Pancreas (tissue), 10 donors: ENCODE measurements at regions not wholly inside any gene's neighbourhood (a gene's known extent, or its start where the extent isn't known, plus 50 kb on each side); places are given as distances from the start of the nearest gene placed in this dataset.

Source experiments
- ATAC-seq, 4 donors: fragments of 200-7000 bp; cut with Tn5 transposase; one replicate each; pipeline versions ENCODE4 v1.8.0 to v1.9.1; 2020; ENCODE audit warnings: mild to moderate bottlenecking in 4 of 4, moderate library complexity in 4 of 4
- DNase-seq, 6 donors: peaks; one replicate each; pipeline ENCODE4 v3.0.0-alpha.2; 2020
- FAIRE-seq: peaks from 2 replicates; lab custom pipeline; 2012; peaks lifted over from hg19 to GRCh38; lab: Jason Lieb, UNC
- H3K27ac ChIP-seq, 4 donors: fragments of 200-600 bp; sonication (generic); 1 replicate in 3 of 4; 2 replicates in 1 of 4; pipeline versions ENCODE4 v1.5.0 to v1.8.0; 2020
- H3K27me3 ChIP-seq, 4 donors: fragments of 200-600 bp; one replicate each; pipeline ENCODE4 v1.8.0; 2021
- H3K36me3 ChIP-seq, 3 donors: fragments of 200-600 bp; sonication (generic) in 1 of 3; one replicate each; pipeline versions ENCODE4 v1.5.0 to v1.8.0; 2020 to 2021
- H3K4me1 ChIP-seq, 3 donors: fragments of 200-600 bp; one replicate each; pipeline ENCODE4 v1.8.0; 2021
- H3K4me3 ChIP-seq, 4 donors: fragments of 200-600 bp; sonication (generic) in 2 of 4; one replicate each; pipeline versions ENCODE4 v1.5.0 to v1.8.0; 2020 to 2021
- H3K9me3 ChIP-seq, 4 donors: fragments of 200-600 bp; one replicate each; pipeline ENCODE4 v1.8.0; 2021
- CTCF ChIP-seq, 4 donors: fragments of 200-600 bp; sonication (generic) in 3 of 4; IDR thresholded peaks; one replicate each; pipeline versions ENCODE4 v1.5.0 to v1.8.0; 2021; ENCODE audit warnings: antibody characterized with exemption in 4 of 4
- WGBS, 2 donors: extraction: QIAGEN DNeasy Blood & Tissue Kit; methylation state at CpG; one replicate each; pipeline ENCODE4 v1.1.7; 2013; 5-methylcytosine and 5-hydroxymethylcytosine counted together
- intact Hi-C, 3 donors: fragments of 100-400 bp; cut with DNase I; formaldehyde crosslinking; loops; one replicate each; pipeline versions ENCODE4 v1.11.1 to v1.14.2; 2022
- donor health status: healthy with polysubstance abuse.
- donor health status: DM: no; HTN: no; CAD: no; lungs with moderate emphysema.
- donor health status: DM: no; HTN: no; CAD: no.
- donor health status: control.
- donor health status: control.
- donor health status: Bipolar disorder and iron deficiency.
- donor health status: DM: yes; HTN: yes; CAD: no.
- donor health status: DM: no; HTN: no; CAD: no.
- donor health status: DM: no; HTN: no; CAD: no.
- donor health status: DM: yes; HTN: yes; CAD: no.

GRCh38 chr1:234760303-234760723 is 150.3 kb upstream of the IRF2BP2 start:
- FAIRE-seq = no peak

GRCh38 chr1:234759888-234760287 is 149.9 kb upstream of the IRF2BP2 start:
- DNase-seq (no peak), ATAC-seq (no peak), FAIRE-seq (no peak)
- Histone ChIP-seq H3K27me3 (no peaks in the 10 kb centered on the region), H3K4me3 (no peak overlapping the region), H3K9me3 (no peaks in the 10 kb centered on the region), H3K36me3 (no peaks in the 10 kb centered on the region), H3K27ac (no peak overlapping the region), H3K4me1 (peaks cover 0 to 8% (median 0%) of the 10 kb centered on the region in 3 donors)
- 93 to 95% methylated on average over 11 of the region's 11 CpGs for WGBS, 2 donors
- intact Hi-C loops = loop anchor here in 1 of 3 donors (10.0 kb wide), 1 partner anchor 65 kb away; no protein-coding TSS in a partner anchor
- no peak for TF ChIP-seq CTCF (IDR thresholded peaks at IDR 0.05)

More at GRCh38 chr1:234760303-234760723, 150.3 kb upstream of the IRF2BP2 start:
- no peaks in the 10 kb centered on the region for H3K36me3 ChIP-seq
- DNase-seq (no peak), ATAC-seq (no peak)
- no peak overlapping the region for H3K4me3 ChIP-seq
- 85 to 88% methylated on average over 6 of the region's 6 CpGs for WGBS, 2 donors
- intact Hi-C loops = loop anchor here in 1 of 3 donors (10.0 kb wide), 1 partner anchor 64 kb away; no protein-coding TSS in a partner anchor
- H3K4me1 ChIP-seq = peaks cover 0 to 4% (median 0%) of the 10 kb centered on the region in 3 donors
- no peaks in the 10 kb centered on the region for H3K27me3 ChIP-seq
- no peak for TF ChIP-seq CTCF (IDR thresholded peaks at IDR 0.05)
- no peaks in the 10 kb centered on the region for H3K9me3 ChIP-seq
- H3K27ac ChIP-seq = no peak overlapping the region

GRCh38 chr1:234758851-234759250 is 148.9 kb upstream of the IRF2BP2 start:
- H3K27ac ChIP-seq = no peak overlapping the region
- no peak for ATAC-seq
- H3K27me3 ChIP-seq = no peaks in the 10 kb centered on the region
- no peak for TF ChIP-seq CTCF (IDR thresholded peaks at IDR 0.05)
- WGBS, 2 donors = 93 to 94% methylated on average over 11 of the region's 11 CpGs
- H3K4me3 ChIP-seq = no peak overlapping the region
- no peaks in the 10 kb centered on the region for H3K36me3 ChIP-seq
- DNase-seq = no peak
- no peaks in the 10 kb centered on the region for H3K9me3 ChIP-seq
- no peak for FAIRE-seq
- intact Hi-C loops = no loop called here
- H3K4me1 ChIP-seq = peaks cover 0 to 10% (median 0%) of the 10 kb centered on the region in 3 donors

- Histone ChIP-seq H3K9me3 (no peaks in the 10 kb centered on the region), H3K27me3 (no peaks in the 10 kb centered on the region), H3K27ac (no peak overlapping the region), H3K36me3 (no peaks in the 10 kb centered on the region), H3K4me3 (no peak overlapping the region), H3K4me1 (peaks cover 2 to 11% (median 5%) of the 10 kb centered on the region in 3 donors)
- no peak for TF ChIP-seq CTCF (IDR thresholded peaks at IDR 0.05)
- ATAC-seq (no peak), DNase-seq (no peak), FAIRE-seq (no peak)
- intact Hi-C loops = no loop called here
- 87 to 90% methylated on average over 6 of the region's 6 CpGs for WGBS, 2 donors
These were observed 146.9 kb upstream of the IRF2BP2 start for GRCh38 chr1:234756857-234757256.

GRCh38 chr1:234756066-234756774 is 146.2 kb upstream of the IRF2BP2 start:
- WGBS, 2 donors = 83 to 90% methylated on average over 13 of the region's 13 CpGs
- DNase-seq (no peak), FAIRE-seq (no peak), ATAC-seq (no peak)
- intact Hi-C loops = no loop called here
- no peaks in the 10 kb centered on the region for H3K36me3 ChIP-seq
- no peak overlapping the region for H3K27ac ChIP-seq
- TF ChIP-seq CTCF (IDR thresholded peaks at IDR 0.05) = no peak
- peaks cover 8 to 17% (median 11%) of the 10 kb centered on the region in 3 donors for H3K4me1 ChIP-seq
- no peak overlapping the region for H3K4me3 ChIP-seq
- H3K9me3 ChIP-seq = no peaks in the 10 kb centered on the region
- no peaks in the 10 kb centered on the region for H3K27me3 ChIP-seq
